ENCODE measurements at regions not wholly inside any gene's neighbourhood (a gene's known extent, or its start where the extent isn't known, plus 50 kb on each side); places are given as distances from the start of the nearest gene placed in this dataset.

DNA sequence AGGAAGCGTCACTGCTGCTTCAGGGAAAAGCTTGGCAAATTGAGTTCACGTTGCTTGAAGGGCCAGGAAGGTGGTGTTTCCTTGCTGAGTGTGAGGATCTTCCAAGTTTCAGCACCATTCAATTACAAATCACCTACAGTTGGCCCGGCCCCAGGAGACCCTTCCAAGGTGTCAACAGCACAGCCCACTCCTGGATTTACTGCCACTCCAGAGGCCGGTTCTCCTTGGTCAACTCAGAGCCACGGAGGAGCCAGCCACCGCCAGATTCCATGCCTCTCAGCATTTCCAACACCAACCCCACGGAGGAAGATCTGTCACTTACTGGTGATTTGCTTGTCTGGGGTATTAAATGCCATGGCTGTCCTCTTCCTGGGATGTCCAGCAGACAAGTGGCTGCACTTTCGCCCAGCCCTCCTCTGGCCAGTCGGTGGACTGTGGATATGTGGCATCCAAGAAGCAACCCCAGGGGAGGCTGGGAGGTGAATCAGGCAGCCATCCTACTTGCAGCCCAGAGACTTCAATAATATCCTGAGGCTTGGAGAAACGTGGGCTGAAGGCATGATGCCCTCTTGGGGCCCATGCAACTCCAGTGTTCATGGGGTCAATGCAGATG, 74.1 kb upstream of the SHANK2 start:
- Histone ChIP-seq H3K4me3 (ENCODE audit: insufficient read length, low read depth) (no peak overlapping the region), H3K9me3 (ENCODE audit: insufficient read depth, low read length) (no peaks in the 10 kb centered on the region; the same call in 1 of the 2 replicates), H3K9ac (ENCODE audit: insufficient read length, low read depth) (no peak overlapping the region), H3K27me3 (ENCODE audit: insufficient read depth, insufficient read length) (no peaks in the 10 kb centered on the region), H3K4me1 (ENCODE audit: insufficient read depth, insufficient read length) (no peaks in the 10 kb centered on the region), H3K36me3 (ENCODE audit: insufficient read depth, insufficient read length, low read length) (no peaks in the 10 kb centered on the region)
- TF ChIP-seq SUZ12 (IDR thresholded peaks at IDR 0.05; ENCODE audit: extremely low read depth, insufficient read depth, insufficient read length) (no peak), YY1 (IDR thresholded peaks at IDR 0.05; ENCODE audit: insufficient read depth, insufficient read length) (no peak), ZNF274 (IDR thresholded peaks at IDR 0.05; ENCODE audit: low read depth, low read length) (no peak)
- DNase-seq (ENCODE audit: low read depth, low spot score): no peak

DNA sequence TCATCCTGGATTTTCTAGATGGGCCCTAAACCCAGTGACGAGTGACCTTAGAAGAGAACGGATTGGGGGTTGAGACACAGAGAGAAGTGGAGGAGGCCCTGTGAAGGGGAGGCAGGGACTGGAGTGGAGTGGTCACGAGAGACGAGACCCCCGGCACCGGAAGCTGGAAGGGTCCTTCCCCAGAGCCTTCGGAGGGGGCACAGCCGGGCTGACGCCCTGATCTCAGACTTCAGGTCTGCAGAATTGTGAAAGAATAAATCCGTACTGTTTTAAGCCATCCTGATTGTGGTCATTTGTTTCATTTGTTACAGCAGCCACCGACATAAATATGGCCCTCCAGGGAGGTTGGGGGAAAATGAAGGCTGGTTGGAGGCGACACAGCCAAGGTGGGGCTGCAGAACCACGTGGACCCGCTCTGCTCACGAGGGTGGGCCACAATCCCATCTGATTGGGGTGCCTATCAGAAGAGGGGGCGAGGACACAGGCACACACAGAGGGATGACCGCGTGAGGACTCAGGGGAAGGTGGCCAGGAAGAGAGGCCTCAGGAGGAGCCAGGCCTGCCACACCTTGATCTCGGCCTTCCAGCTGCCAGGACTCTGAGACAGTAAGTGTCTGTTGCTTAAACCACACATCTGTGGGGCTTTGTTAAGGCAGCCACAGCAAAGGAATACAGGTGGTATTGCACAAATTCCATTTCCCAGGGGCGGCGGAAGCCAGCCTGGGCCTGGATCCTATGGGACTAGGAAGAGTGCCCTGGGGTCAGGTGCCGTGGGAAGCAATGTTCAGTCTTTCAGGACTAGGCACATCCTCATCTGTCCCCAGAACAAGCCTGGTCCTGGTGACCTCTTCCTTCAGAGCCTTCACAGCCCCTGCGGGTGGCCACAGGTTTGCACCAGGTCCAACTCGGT, 73.3 kb upstream of the SHANK2 start:
- Histone ChIP-seq H3K36me3 (ENCODE audit: insufficient read depth, insufficient read length, low read length) (no peaks in the 10 kb centered on the region), H3K4me3 (ENCODE audit: insufficient read length, low read depth) (no peak overlapping the region), H3K9me3 (ENCODE audit: insufficient read depth, low read length) (no peaks in the 10 kb centered on the region), H3K4me1 (ENCODE audit: insufficient read depth, insufficient read length) (no peaks in the 10 kb centered on the region), H3K27me3 (ENCODE audit: insufficient read depth, insufficient read length) (no peaks in the 10 kb centered on the region), H3K9ac (ENCODE audit: insufficient read length, low read depth) (no peak overlapping the region)
- no peak for DNase-seq (ENCODE audit: low read depth, low spot score)
- TF ChIP-seq ZNF274 (IDR thresholded peaks at IDR 0.05; ENCODE audit: low read depth, low read length) (no peak), SUZ12 (IDR thresholded peaks at IDR 0.05; ENCODE audit: extremely low read depth, insufficient read depth, insufficient read length) (no peak), YY1 (IDR thresholded peaks at IDR 0.05; ENCODE audit: insufficient read depth, insufficient read length) (no peak)

DNA sequence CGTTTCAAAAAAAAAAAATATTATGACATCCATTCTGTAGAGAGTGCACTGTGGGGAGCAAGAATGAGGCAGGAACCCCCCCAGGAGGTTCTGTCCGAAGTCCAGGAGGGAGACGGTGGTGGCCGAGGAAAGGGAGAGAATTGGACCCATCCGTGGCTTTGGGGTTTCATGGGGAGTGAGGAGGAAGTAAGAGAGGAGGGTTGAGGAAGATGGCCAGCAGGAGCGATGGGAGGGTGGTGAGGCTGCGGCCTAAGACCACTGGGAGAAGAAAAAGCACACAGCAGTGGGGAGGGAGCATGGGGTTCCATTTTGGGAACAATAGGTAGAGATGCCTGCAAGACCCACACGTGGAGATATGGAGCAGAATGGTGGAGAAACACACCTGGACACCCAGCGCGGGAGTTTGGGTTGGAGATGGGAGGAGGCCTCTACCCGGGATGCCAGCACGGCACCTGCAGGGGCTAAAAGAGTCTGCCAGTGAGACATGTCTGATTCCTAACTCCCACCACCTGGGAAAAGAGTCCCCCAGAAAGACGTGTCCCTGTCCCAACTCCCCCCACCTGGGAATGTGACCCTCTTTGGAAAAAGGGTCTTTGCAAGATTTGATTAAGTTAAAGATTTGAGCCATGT, 72.5 kb upstream of the SHANK2 start:
- TF ChIP-seq ZNF274 (IDR thresholded peaks at IDR 0.05; ENCODE audit: low read depth, low read length) (no peak), SUZ12 (IDR thresholded peaks at IDR 0.05; ENCODE audit: extremely low read depth, insufficient read depth, insufficient read length) (no peak), YY1 (IDR thresholded peaks at IDR 0.05; ENCODE audit: insufficient read depth, insufficient read length) (no peak)
- no peak for DNase-seq (ENCODE audit: low read depth, low spot score)
- H3K27me3 ChIP-seq (ENCODE audit: insufficient read depth, insufficient read length): no peaks in the 10 kb centered on the region
- H3K36me3 ChIP-seq (ENCODE audit: insufficient read depth, insufficient read length, low read length): no peaks in the 10 kb centered on the region
- no peaks in the 10 kb centered on the region for H3K4me1 ChIP-seq (ENCODE audit: insufficient read depth, insufficient read length)
- H3K4me3 ChIP-seq (ENCODE audit: insufficient read length, low read depth): no peak overlapping the region
- no peak overlapping the region for H3K9ac ChIP-seq (ENCODE audit: insufficient read length, low read depth)
- H3K9me3 ChIP-seq (ENCODE audit: insufficient read depth, low read length): no peaks in the 10 kb centered on the region

DNA sequence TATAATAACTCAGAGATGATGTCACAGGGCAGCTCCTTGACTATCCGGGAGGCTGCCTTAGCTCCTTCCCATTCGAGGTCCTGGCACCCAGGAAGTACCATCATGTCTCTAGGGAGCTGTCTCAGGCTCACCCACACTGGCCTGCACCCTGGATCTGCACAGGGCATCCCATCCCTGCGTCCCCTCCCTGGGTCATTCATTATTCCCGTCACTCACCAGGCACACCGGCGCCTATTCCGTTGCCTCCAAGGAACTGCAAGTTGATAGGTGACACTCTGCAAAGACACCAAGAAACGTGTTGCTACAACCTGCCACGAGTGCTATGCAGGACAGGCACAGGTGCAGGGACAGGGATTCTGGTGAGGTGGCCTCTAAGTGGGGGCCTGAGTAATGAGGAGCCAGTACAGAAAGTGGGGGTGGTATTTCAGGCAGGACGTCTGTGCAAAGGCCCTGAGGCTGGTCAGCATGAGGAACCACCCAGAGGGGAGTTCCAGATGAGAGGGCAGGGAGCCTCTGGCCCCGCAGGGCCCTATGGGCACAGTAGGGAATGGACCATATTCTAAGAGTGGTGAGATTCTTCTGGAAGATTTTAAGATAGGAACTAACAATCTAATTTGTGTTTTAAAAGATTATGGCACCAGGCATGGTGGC, 71.6 kb upstream of the SHANK2 start:
- no peaks in the 10 kb centered on the region for H3K4me1 ChIP-seq (ENCODE audit: insufficient read depth, insufficient read length)
- TF ChIP-seq YY1 (IDR thresholded peaks at IDR 0.05; ENCODE audit: insufficient read depth, insufficient read length): no peak
- TF ChIP-seq ZNF274 (IDR thresholded peaks at IDR 0.05; ENCODE audit: low read depth, low read length): no peak
- TF ChIP-seq SUZ12 (IDR thresholded peaks at IDR 0.05; ENCODE audit: extremely low read depth, insufficient read depth, insufficient read length): no peak
- no peaks in the 10 kb centered on the region for H3K9me3 ChIP-seq (ENCODE audit: insufficient read depth, low read length)
- no peak overlapping the region for H3K4me3 ChIP-seq (ENCODE audit: insufficient read length, low read depth)
- no peak overlapping the region for H3K9ac ChIP-seq (ENCODE audit: insufficient read length, low read depth)
- no peak for DNase-seq (ENCODE audit: low read depth, low spot score)
- H3K36me3 ChIP-seq (ENCODE audit: insufficient read depth, insufficient read length, low read length): no peaks in the 10 kb centered on the region
- no peaks in the 10 kb centered on the region for H3K27me3 ChIP-seq (ENCODE audit: insufficient read depth, insufficient read length)

GRCh38 chr11:71322861-71323582, 70.6 kb upstream of the SHANK2 start:
- TF ChIP-seq SUZ12 (IDR thresholded peaks at IDR 0.05; ENCODE audit: extremely low read depth, insufficient read depth, insufficient read length) (no peak), YY1 (IDR thresholded peaks at IDR 0.05; ENCODE audit: insufficient read depth, insufficient read length) (no peak), ZNF274 (IDR thresholded peaks at IDR 0.05; ENCODE audit: low read depth, low read length) (no peak)
- no peaks in the 10 kb centered on the region for H3K27me3 ChIP-seq (ENCODE audit: insufficient read depth, insufficient read length)
- no peak overlapping the region for H3K9ac ChIP-seq (ENCODE audit: insufficient read length, low read depth)
- no peaks in the 10 kb centered on the region for H3K36me3 ChIP-seq (ENCODE audit: insufficient read depth, insufficient read length, low read length)
- 0 out of 2 replicates have a peak, but pooled peaks cover 5% of the 10 kb centered on the region for H3K9me3 ChIP-seq (ENCODE audit: insufficient read depth, low read length)
- H3K4me1 ChIP-seq (ENCODE audit: insufficient read depth, insufficient read length): no peaks in the 10 kb centered on the region
- no peak for DNase-seq (ENCODE audit: low read depth, low spot score)
- H3K4me3 ChIP-seq (ENCODE audit: insufficient read length, low read depth): no peak overlapping the region

GRCh38 chr11:71322192-71322735, 69.9 kb upstream of the SHANK2 start:
- no peak for TF ChIP-seq YY1 (IDR thresholded peaks at IDR 0.05; ENCODE audit: insufficient read depth, insufficient read length)
- no peak for TF ChIP-seq ZNF274 (IDR thresholded peaks at IDR 0.05; ENCODE audit: low read depth, low read length)
- TF ChIP-seq SUZ12 (IDR thresholded peaks at IDR 0.05; ENCODE audit: extremely low read depth, insufficient read depth, insufficient read length): no peak
- no peaks in the 10 kb centered on the region for H3K27me3 ChIP-seq (ENCODE audit: insufficient read depth, insufficient read length)
- no peak for DNase-seq (ENCODE audit: low read depth, low spot score)
- H3K4me1 ChIP-seq (ENCODE audit: insufficient read depth, insufficient read length): no peaks in the 10 kb centered on the region
- no peak overlapping the region for H3K9ac ChIP-seq (ENCODE audit: insufficient read length, low read depth)
- H3K4me3 ChIP-seq (ENCODE audit: insufficient read length, low read depth): no peak overlapping the region
- peaks cover 11% of the 10 kb centered on the region; the same call in 1 of the 2 replicates for H3K9me3 ChIP-seq (ENCODE audit: insufficient read depth, low read length)
- H3K36me3 ChIP-seq (ENCODE audit: insufficient read depth, insufficient read length, low read length): no peaks in the 10 kb centered on the region

Measured in NT2/D1 (cell line).